ENCODE measurements at regions not wholly inside any gene's neighbourhood (a gene's known extent, or its start where the extent isn't known, plus 50 kb on each side); places are given as distances from the start of the nearest gene placed in this dataset.

- intact Hi-C loops (cut with micrococcal nuclease; ENCODE audit: unreplicated experiment) = no loop called here
- ChIA-PET CTCF (no interaction called here), POLR2A (no interaction called here)
- TF ChIP-seq CTCF (IDR thresholded peaks at IDR 0.05) = no peak
- no peak for TF ChIP-seq SIN3A (IDR thresholded peaks at IDR 0.05; ENCODE audit: borderline replicate concordance, insufficient read depth, low read depth, low read length)
- no peak for TF ChIP-seq REST (IDR thresholded peaks at IDR 0.05; ENCODE audit: insufficient read depth in 1 of 2, low read depth in 2 of 2, low read length in 1 of 2)
- TF ChIP-seq POLR2AphosphoS5 (IDR thresholded peaks at IDR 0.05; ENCODE audit: low read depth, low read length) = no peak
- no peak for TF ChIP-seq TCF7L2 (IDR thresholded peaks at IDR 0.05; ENCODE audit: low read depth, low read length)
- ATAC-seq = no peak
- H3K27me3 ChIP-seq (ENCODE audit: control insufficient read depth, insufficient read depth, low read length) = no peaks in the 10 kb centered on the region
- no peaks in the 10 kb centered on the region for H3K36me3 ChIP-seq (ENCODE audit: control insufficient read depth, insufficient read depth, low read length)
- H3K4me3 ChIP-seq (ENCODE audit: low read depth in 2 of 2, low read length in 2 of 2) = no peak overlapping the region
- no peaks in the 10 kb centered on the region for H3K9me3 ChIP-seq (ENCODE audit: control insufficient read depth, insufficient read depth, low read depth, low read length)
- no TSS peak for BruUV-seq (replicated peaks)
- in situ Hi-C loops (cut with HindIII; ENCODE audit: low pct_unique_long_range_greater_than_20kb, low sequenced_read_pairs) = no loop called here
- no peaks in the 10 kb centered on the region for H3K4me1 ChIP-seq (ENCODE audit: control insufficient read depth, insufficient read depth, low read length)
- H3K27ac ChIP-seq (ENCODE audit: low read length) = no peak overlapping the region
- no peak for DNase-seq (ENCODE audit: low read depth, low spot score)
These were observed 68.4 kb upstream of the DDIT4L start for GRCh38 chr4:100258675-100259074.

GRCh38 chr4:100257567-100257966 is 67.3 kb upstream of the DDIT4L start:
- in situ Hi-C loops (cut with HindIII; ENCODE audit: low pct_unique_long_range_greater_than_20kb, low sequenced_read_pairs) = no loop called here
- Histone ChIP-seq H3K9me3 (ENCODE audit: control insufficient read depth, insufficient read depth, low read depth, low read length) (no peaks in the 10 kb centered on the region), H3K27ac (ENCODE audit: low read length) (no peak overlapping the region), H3K27me3 (ENCODE audit: control insufficient read depth, insufficient read depth, low read length) (no peaks in the 10 kb centered on the region), H3K4me1 (ENCODE audit: control insufficient read depth, insufficient read depth, low read length) (no peaks in the 10 kb centered on the region), H3K4me3 (ENCODE audit: low read depth in 2 of 2, low read length in 2 of 2) (no peak overlapping the region), H3K36me3 (ENCODE audit: control insufficient read depth, insufficient read depth, low read length) (no peaks in the 10 kb centered on the region)
- intact Hi-C loops (cut with micrococcal nuclease; ENCODE audit: unreplicated experiment) = no loop called here
- ATAC-seq = no peak
- ChIA-PET POLR2A (no interaction called here), CTCF (no interaction called here)
- TF ChIP-seq SIN3A (IDR thresholded peaks at IDR 0.05; ENCODE audit: borderline replicate concordance, insufficient read depth, low read depth, low read length) (no peak), CTCF (IDR thresholded peaks at IDR 0.05) (no peak), POLR2AphosphoS5 (IDR thresholded peaks at IDR 0.05; ENCODE audit: low read depth, low read length) (no peak), REST (IDR thresholded peaks at IDR 0.05; ENCODE audit: insufficient read depth in 1 of 2, low read depth in 2 of 2, low read length in 1 of 2) (no peak), TCF7L2 (IDR thresholded peaks at IDR 0.05; ENCODE audit: low read depth, low read length) (no peak)
- no peak for DNase-seq (ENCODE audit: low read depth, low spot score)
- no TSS peak for BruUV-seq (replicated peaks)

Data from Panc1 (cell line).